ENCODE measurements at regions not wholly inside any gene's neighbourhood (a gene's known extent, or its start where the extent isn't known, plus 50 kb on each side); places are given as distances from the start of the nearest gene placed in this dataset.
"Not testable (repeated sequence)": the region's sequence is repeated elsewhere in the genome, so short reads cannot be mapped to it uniquely, and the experiment has no call there.

GRCh38 chr4:130703211-130703935 lies 1607.4 kb downstream of the C4orf33 start:
- DNase-seq, result no peak

DNA sequence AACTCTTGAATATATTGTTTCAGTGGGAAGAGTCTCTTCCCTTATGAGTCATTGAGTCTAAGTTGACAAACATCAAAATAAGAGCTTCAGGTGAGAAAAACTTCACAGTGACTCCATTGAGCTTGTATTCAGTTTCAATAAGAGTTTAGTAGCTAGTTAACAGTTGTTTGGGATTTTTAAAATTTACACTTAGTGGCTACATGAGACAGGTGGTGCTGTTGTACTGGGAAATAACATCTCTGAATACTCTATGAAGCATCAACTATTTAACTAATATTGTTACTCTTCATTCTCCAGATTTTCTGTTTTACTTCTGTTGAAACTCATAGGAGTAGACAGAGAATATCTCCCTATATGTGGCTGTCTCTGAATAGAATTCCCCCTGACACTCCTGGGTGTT lies 1609.1 kb downstream of the C4orf33 start:
- DNase-seq, result no peak

DNA sequence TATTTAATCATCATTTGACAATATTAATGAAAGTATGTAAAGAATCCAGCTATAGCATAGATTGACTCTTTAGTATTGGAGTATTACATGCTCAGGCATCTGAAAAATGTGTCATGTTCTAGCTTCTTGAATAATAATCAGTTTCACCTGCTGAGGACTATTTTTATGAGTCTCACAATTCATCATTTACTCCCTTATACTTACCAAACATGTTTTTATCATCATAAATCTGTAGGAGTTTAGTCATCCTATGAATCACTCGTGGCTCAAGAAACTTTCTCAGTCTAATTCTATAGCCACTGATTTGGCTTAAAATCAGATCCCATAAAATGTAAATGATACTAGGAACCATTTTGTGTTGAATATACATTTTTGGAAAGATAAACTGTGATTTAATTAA lies 1616.1 kb downstream of the C4orf33 start:
- no peak for DNase-seq

DNA sequence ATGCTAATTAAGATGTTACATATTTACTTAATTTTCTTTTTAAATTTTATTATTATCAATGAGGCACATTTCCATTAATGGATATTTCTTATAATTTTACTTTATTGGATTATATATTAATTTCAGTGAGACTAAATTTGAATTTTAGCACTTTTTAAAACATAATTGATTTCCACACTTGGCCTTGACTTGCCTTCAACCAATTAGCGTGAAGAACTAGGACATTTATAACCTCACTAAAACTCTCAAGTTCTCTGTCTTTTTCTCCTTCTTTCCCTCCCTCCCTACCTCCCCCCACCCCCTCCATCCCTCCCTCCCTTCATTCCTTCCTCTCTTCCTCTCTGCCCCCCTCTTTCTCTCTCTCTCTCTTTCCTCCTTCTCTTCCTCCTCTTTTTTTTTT lies 1618.1 kb downstream of the C4orf33 start:
- DNase-seq, result no peak

GRCh38 chr4:130722361-130722760 lies 1626.4 kb downstream of the C4orf33 start:
- DNase-seq, result no peak

DNA sequence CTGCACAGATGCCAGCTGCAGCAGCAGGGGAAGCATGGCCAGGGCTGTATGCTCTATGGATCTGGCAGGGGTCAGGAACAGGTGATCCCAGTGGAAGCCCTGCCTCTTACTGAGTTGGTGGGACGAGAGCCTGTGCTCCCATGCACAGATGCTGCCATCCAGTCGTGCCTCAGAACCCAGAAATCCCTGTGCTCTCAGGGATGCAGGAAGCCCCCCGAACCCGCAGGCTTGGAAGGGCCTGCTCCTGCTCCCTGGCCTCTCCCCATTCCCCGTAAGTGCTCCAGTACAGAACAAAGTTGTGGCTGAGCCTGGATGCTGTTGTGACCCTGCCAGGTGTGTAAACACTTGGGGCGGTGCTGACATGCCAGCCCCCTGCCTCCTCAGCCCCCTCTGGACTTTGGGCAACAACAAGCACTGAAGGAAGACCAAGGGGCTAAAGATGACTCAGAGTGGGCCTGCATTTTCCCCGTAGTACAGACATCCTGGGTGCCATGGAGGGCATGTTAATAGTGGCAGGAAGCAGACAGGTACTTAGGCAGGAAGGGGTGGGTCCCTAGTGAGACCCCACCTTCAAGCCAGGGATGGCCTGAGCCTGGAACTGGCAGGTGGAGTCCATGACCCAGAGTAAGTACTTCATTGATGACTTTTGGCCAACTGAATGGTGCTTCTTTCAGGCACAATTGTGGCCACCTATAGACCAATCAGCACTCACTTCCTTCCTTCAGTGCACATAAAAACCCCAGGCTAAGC lies 1640.7 kb downstream of the C4orf33 start:
- DNase-seq, result no peak

DNA sequence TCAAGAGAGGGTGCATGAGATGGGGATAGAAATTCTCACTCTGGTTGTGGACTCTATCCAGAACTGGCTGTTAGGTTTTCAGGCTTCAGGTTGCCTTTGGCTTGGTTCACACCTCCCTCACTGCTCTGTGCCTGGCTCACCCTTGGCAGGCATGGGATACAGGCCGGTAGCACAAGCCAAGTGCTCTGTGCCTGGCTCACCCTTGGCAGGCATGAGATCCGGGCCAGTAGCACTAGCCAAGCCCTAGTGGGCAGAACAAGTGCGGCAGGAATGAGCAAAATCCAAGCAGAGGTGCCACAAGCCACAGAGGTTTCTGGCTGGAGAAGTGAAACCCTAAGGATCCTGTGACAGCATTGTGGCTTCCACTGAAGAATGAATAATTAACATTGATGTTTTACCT lies 1642.3 kb downstream of the C4orf33 start:
- DNase-seq, result no peak

GRCh38 chr4:130747842-130748241 lies 1651.9 kb downstream of the C4orf33 start:
- no peak for DNase-seq

DNA sequence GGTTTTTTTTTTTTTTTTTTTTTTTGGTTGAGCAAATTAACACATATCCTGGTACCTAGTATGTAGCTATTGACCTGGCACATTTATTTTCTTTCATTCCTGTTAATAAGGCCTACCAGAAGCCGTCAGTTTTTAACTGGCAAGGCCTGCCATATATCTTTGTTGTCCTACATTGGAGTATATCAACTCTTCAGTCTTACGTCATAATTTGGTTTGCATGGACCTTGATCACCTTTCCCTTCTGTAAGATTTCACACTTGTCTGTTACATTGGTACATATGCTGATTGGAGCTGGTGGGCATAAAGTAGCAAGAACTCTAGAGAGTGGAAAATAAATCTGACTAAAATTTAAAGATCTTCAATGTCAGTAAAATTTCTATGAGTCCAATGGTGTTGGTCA lies 1658.0 kb downstream of the C4orf33 start:
- no peak for DNase-seq

DNA sequence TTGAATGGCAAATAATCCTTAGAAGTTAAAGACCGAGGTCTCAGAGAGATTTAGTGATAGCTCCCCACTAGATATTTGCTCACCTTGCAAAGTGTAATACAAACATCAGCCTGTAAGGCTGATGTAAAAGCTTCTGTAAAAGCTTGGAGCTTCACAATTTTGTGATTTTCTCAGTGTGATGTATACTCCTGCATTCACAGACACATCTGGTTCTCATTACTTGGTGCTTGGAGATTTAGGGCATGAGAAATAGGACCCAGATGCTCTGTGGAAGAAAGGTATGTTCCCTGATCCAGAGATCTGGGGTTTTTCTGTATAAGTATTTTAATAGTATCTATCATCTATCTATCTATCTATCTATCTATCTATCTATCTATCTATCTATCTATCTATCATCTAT lies 1664.3 kb downstream of the C4orf33 start:
- DNase-seq, result no peak

DNA sequence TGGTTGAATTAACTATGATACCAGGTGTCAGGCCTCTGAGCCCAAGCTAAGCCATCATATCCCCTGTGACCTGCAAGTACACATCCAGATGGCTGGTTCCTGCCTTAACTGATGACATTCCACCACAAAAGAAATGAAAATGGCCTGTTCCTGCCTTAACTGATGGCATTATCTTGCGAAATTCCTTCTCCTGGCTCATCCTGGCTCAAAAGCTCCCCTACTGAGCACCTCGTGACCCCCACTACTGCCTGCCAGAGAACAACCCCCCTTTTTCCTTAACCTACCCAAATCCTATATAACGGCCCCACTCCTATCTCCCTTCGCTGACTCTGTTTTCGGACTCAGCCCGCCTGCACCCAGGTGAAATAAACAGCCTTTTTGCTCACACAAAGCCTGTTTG lies 1671.4 kb downstream of the C4orf33 start:
- DNase-seq, result not testable (repeated sequence)

DNA sequence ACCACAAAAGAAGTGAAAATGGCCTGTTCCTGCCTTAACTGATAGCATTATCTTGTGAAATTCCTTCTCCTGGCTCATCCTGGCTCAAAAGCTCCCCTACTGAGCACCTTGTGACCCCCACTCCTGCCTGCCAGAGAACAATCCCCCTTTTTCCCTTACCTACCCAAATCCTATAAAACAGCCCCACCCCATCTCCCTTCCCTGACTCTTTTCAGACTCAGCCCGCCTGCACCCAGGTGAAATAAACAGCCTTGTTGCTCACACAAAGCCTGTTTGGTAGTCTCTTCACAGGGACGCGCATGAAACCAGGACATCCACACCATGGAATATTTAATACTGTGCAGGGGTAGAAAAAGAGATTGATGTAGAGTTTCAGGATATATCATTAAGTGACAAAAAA lies 1677.0 kb downstream of the C4orf33 start:
- DNase-seq, result not testable (repeated sequence)

GRCh38 chr4:130808492-130808891 lies 1712.5 kb downstream of the C4orf33 start:
- no peak for DNase-seq

GRCh38 chr4:130812117-130812765 lies 1716.3 kb downstream of the C4orf33 start:
- no peak for DNase-seq

DNA sequence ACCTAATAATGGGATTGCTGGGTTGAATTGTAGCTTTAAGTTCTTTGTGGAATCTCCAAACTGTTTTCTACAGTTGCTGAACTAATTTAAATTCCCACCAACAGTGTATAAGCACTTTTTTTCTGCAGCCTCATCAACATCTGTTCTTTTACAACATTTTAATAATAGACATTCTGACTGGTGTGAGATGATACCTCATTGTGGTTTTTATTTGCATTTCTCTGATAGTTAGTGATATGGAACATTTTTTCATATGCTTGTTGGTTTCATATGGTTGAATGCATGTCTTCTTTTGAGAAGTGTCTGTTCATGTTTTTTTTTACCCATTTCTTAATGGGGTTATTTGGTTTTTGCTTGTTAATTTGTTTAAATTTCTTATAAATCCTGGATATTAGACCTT lies 1718.9 kb downstream of the C4orf33 start:
- no peak for DNase-seq

DNA sequence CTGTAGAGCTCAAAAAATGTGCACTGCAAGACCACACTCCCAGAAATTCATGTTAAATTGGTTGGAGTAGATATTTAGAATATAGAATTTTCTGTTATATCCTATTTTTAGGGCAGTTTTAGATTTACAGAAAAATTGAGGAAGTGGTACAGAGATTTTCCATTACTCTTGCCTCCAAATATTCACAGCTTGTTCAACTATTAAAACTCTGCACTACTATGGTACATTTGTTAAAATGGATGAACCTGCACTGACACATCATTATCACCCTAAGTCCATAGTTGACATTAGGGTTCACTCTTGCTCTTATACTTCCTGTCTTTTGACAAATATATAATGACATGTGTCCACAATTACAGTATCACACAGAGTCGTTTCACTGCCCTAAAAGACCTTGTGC lies 1724.5 kb downstream of the C4orf33 start:
- DNase-seq, result no peak

GRCh38 chr4:130825284-130825683 lies 1729.3 kb downstream of the C4orf33 start:
- no peak for DNase-seq

GRCh38 chr4:130850019-130850524 lies 1754.1 kb downstream of the C4orf33 start:
- no peak for DNase-seq

DNA sequence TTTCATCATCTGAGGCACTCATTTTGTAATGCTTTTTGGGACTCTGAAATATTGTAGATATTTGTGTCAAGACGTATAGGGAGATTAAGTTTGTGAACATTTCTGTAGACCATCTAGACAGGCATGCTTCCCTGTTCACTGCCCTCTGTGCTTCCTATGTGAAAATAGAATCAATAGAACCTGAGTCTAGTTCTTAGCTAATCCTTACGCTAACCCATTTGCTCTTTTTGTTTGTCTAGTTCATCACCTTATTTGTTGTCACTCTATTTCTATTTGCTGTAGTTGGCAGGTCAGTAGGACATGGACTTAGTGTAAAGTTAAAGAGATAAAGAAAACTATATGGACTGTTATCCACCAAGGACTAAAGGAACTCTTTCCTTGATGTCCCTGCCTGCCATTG lies 1755.2 kb downstream of the C4orf33 start:
- DNase-seq, result no peak

DNA sequence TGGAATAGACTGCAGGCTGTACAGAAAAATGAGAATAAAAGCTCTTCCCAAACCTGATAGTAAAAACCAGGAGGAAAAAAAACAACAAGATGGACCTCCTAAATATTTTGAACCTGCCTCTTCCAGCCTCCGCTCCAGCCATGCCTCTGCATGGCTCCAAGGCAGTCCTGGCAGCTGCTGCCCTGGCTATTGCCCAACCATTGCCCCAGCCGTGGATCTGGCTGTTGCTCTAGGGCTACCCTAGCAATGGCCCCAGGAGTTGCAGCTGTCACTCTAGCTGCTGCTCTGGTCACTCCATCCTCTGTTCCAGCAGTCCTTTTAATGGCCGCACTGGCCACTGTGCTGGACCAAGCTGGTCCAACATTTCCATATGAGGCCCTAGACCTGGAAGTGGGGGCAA lies 1756.0 kb downstream of the C4orf33 start:
- DNase-seq, result no peak

DNA sequence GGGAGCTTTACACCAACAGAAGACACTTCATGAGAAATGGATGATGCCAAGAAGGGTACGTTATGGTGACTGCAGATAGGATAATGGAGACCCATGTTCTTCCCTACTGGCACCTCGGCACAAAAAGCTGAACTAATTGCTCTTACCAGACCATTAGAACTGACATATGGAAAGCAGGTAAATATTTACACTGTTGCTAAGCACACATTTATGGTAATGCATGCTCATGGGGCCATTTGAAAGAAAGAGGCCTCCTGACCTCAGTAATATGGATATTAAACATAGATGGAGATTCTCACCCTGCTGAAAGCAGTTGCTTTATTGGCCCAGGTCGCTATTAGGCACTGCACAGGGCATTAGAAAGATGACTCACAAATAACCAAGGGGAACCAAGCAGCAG lies 1759.6 kb downstream of the C4orf33 start:
- DNase-seq, result no peak

DNA sequence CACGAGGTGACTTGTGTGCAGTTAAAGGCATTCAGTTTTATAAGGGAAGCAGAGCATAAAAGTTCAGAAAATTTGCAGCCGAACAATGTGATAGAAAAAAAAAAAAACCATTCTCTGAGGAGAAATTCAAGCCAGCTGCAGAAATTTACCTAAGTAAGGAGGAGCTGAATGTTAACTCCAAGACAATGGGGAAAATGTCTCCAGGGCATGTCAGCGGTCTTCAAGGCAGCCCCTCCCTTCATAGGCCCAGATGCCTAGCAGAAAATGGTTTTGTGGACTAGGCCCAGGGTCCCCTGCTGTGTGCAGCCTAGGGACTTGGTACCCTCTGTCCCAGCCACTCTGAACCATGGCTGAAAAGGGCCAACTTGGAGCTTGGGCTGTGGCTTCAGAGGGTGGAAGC lies 1764.0 kb downstream of the C4orf33 start:
- DNase-seq, result no peak

DNA sequence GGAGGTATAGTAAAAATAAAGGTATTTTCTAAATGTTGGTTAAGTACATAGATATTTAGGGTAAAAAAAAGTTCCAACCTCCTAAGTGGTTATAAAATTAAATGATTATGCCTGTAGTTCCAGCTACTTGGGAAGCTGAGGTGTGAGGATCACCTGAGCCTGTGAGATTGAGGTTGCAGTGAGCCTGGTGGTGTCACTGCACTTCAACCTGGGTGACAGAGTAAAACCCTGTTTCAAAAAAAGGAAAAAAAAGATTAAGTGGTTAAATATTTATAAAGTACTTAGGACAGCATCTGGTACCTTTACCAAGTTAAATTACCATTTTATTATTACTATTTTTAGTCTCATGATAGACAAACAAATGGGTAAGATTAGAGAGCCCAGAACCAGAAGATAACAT lies 1801.0 kb downstream of the C4orf33 start:
- DNase-seq, result no peak

DNA sequence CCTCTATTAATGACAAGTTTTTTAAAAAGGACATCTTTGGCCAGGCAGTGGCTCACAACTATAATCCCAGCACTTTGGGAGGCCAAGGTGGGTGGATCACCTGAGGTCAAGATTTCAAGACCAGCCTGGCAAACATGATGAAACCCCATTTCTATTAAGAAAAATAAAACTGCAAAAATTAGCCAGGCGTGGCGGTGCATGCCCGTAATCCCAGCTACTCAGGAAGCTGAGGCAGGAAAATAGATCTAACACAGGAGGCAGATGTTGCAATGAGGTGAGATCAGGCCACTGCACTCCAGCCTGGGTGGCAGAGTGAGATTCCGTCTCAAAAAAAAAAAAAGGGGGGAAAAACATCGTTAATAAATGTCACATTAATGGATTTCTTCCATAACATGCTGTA lies 1805.4 kb downstream of the C4orf33 start:
- no peak for DNase-seq

All from DMS79 treated with DMSO at 0.1 percent for 48 hours (cell line).